HG03520 (cell line): ENCODE measurements at regions not wholly inside any gene's neighbourhood (a gene's known extent, or its start where the extent isn't known, plus 50 kb on each side); places are given as distances from the start of the nearest gene placed in this dataset.
"Not testable (repeated sequence)": the region's sequence is repeated elsewhere in the genome, so short reads cannot be mapped to it uniquely, and the experiment has no call there.

Source experiments
- ATAC-seq: cut with Tn5 transposase; IDR thresholded peaks from one replicate; pipeline ENCODE4 v1.9.1; 2021; ENCODE audit warnings: mild to moderate bottlenecking, moderate library complexity; ENCODE audit not compliant: unreplicated experiment

DNA sequence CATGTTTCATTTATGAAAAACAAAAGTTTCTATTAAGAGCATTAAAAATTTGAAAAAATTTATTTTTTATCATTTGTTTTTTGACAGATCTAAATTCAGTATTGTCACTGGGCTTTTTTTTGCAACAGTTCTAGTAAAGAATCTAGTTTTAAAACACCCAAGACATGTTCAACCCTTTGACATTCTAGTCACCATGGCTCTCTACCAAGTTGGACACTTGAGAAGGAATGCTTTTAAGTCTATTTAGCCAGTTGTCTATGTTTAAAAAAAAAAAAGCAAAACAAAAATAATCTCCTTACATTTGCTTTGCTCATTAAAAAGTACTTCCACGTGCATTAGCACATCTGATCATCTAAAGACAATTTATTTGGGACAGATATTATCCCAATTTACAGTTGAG, 417.5 kb downstream of the RSL24D1 start:
- no peak for ATAC-seq

DNA sequence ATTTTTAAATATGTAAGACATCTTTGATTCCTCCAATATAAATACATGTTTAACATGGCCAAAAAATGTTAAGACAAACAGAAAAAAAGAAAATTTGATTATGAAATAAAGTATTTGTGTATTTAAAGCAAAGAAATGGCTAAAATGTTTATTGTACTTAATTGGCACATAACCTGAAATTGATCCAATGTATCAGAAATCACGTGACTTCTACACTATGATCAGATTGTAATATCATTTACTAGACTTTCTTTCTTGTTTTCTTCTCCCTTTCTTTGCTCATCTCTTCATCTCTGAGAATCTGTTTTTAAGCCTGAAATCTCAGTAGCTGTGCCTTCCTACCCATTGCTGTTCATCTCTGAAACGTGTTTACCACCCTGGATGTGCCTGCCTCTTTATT, 420.3 kb downstream of the RSL24D1 start:
- ATAC-seq, result no peak

DNA sequence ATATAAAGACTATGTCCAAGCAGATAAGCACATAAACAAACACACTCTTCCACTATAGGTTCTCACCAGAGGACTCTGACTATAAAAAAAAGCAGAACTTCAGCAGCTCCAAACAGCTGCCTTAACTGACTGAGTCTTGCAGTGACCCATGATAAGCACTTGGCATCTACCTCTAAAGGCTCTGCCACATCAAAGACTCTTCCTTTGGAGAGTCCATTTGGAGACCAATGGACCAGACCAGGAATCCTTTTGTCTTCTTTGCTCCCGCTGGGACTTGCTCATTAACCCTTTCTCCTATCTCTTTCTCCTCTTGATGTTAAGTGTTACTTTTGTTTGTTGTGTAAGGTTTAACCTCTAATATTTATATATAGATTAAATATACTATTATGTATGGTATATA, 424.1 kb downstream of the RSL24D1 start:
- no peak for ATAC-seq

DNA sequence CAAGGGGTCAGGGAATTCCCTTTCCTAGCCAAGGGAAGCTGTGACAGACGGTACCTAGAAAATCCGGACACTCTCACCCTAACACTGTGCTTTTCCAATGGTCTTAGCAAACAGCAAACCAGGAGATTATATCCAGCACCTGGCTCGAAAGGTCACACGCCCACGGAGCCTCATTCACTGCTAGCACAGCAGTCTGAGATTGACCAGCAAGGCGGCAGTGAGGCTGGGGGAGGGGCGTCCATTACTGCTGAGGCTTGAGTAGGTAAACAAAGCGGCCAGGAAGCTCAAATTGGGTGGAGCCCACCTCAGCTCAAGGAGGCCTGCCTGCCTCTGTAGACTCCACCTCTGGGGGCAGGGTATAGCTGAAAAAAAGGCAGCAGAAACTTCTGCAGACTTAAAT, 447.3 kb downstream of the RSL24D1 start:
- ATAC-seq, result not testable (repeated sequence)

DNA sequence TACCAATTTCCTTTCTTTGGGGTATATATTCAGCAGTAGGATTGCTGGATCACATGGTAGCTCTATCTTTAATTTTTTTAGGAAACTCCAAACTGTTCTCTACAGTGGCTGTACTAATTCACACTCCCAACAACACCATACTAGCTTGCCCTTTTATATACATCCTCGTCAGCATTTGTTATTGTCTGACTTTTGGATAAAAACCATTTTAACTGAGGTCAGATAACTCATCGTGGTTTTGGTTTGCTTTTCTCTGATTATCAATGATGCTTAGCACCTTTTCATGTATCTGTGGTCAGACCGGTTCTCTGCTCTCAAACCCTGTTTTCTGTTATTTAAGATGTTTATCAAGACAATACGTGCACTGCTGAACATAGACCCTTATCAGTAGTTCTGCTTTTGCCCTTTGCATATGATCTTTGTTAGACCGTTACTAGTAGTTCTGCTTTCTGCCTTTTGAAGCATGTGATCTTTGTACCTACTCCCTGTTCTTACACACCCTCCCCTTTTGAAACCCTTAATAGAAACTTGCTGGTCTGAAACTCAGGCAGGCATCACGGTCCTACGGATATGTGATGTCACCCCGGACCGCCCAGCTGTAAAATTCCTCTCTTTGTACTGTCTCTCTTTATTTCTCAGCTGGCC, 474.3 kb downstream of the RSL24D1 start:
- no peak for ATAC-seq

DNA sequence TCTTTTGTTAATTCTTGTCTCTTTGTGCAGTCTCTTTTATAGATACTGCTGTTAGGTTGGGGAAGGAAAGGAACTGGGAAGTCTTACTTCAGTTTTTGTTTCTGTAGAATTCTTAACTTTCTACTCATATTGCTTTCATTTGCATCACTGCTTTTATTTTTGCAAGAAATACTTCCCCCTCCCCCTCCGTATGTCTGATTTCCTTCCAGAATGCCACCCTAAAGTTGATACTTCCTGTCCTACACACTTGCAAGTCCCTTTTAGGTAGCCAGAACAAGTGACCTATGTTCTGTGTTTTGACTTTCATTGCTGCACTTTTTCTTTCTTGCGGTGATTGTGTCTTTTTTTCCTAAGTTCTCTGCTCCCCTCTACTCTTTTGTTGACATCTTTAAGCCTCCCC, 477.4 kb downstream of the RSL24D1 start:
- ATAC-seq, result no peak

DNA sequence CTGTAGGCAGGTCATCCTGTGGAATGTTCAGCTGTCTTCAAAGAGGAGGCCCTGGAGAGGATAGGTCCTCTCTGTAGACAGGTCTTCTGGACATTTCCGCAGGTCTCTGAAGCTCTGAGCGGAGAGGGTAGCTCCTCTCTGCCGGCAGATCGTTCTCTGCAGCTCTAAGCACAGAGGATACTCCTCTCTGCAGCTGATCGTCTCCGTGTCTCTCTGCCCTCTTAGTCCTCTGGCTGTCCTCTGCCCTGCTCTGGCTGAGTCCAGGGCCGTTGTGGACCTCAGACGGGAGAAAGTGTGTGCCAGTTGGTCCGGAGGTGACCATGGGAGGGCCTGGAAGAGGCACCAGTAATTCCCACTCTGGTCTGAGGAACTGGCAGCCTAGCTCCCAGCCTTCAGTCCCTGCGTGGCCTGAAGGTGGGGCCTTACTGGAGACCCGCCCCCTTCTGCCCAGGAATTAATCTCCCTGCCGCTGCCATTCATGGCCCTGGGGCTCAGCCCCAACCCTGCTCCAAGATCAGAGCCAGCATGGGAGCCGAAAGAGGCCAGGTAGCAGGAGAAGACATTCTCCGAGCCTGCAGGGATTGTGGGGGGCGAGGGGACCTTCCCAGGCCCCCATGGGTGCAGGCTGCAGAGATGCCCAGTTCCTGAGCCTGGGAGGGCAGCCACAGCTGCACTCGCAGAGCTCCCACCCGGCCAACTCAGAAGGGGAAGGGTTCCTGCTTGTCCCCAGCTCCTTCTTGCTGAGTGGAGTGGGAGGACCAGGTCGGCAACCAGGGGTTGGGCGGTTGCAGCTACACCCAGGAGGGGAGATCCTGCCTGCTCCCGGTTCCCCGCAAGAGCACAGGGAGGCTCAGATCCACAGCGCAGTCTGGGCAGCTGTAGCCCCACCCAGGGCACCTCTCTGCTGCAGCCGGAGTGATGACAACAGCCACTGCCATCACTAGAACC, 488.7 kb downstream of the RSL24D1 start:
- ATAC-seq, result no peak

DNA sequence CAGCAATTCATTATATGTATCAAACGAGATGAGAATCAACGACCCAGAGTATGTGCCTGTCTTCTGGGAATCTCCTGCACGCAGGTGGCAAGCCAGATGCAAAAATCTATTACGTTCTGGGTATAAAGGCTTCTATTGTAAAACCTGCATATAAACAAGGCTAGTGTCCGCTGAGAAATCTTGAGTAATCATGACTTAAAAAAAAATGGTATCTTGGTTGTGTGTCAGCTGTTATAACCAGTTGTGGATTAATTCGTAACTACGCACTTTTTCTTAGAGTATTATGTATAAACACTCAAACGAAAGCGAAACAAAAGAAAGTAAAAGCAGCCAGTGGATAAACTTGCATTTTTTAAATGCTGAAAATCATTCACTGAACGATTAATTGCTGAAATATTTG, 509.1 kb downstream of the RSL24D1 start:
- ATAC-seq, result no peak
